CD4-positive, alpha-beta T cell treated with Interferon alpha-2 for 1 hour (primary cell): ENCODE measurements at regions not wholly inside any gene's neighbourhood (a gene's known extent, or its start where the extent isn't known, plus 50 kb on each side); places are given as distances from the start of the nearest gene placed in this dataset.

Experiments used
- DNase-seq, 2 donors: peaks; one replicate each; pipeline ENCODE4 v3.0.0-alpha.2; 2020 to 2022

DNA sequence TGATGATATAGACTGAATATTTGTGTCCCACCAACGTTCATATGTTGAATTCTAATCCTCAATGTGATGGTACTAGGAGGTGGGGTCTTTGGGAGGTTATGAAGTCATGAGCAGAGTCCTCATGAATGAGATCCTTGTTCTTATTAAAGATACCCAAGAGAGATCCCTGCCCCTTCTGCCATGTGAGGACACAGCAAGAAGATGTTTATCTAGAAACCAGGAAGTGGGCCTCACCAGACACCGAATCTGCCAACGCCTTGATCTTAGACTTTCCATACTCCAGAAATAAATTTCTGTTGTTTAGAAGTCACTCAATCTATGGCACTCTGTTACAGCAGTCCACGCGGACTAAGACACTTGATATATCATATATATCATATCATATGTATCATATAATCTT is 67.7 kb upstream of the GCM1 start:
- peak in 1 of 2 donors; percentile 18 for DNase-seq

DNA sequence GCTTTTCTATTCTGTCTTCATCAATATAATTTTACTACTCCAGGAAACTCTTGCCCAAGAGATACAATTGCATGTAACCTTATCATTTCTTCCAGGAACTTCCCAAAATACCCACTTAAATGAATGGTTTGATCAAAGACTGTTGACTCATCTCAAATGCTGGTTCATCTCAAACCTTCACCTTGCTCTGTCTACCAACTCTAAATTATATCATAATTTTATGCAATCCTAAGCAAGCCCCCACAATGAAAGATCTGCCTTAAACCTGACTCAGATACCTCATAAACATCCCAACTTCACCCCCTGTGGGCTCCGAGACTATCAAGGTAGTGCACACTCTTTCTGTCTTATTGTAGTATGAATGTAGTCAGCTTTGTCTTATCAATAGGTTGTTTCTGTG is 65.5 kb upstream of the GCM1 start:
- DNase-seq = no peak

DNA sequence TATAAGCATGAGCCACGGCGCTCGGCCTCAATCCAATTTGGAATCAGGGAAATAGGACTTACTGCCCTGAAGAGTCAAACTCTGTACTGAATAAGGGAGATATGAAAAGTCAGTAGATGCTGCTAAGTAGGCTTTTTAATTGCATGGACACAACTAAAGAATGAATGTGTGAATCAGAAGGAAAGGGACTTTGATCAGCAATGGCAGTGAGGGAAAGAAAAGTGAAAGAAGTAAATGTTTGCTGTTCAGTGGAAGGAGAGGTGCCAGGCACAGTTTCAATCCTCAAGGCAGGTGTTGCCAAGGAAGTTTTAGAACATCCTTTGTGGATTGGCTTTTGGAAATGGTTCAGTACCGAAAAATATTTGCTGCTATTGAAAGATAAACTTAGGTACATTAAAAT is 62.2 kb upstream of the GCM1 start:
- no peak for DNase-seq

DNA sequence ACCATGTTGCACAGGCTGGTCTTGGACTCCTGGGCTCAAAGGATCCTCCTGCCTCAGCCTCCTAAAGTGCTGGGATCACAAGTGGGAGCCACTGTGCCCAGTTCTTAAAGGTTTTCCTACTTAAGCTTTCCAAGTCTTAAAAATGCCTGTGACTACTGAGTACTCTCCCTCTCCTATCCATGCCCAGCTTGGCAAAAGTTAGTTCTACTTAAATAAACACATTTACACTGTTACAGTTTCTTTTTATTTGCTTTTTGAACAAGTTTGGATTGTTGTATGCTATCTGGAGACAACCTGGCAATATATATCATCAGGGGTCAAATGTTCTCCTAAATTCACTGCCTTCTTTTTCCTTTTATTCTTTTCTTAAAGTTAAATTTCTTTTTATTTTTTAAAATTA is 61.0 kb upstream of the GCM1 start:
- no peak for DNase-seq

DNA sequence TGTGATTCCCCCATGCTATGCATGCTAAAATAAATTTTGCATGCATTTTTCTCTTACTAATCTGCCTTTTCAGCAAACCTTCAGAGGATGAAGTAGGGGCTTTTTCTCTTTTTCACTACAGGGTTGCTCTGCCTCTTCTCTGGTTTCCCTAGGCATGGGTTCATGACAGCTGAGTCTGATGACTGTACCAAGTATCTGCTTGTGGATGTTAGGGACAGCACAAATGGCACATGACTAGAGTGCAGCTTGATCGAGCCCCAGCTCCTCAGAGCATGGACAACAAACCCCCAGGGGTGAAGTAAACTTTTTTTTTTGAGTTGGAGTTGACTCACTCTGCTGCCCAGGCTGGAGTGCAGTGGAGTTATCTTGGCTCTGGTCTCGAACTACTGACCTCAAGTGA is 57.1 kb upstream of the GCM1 start:
- no peak for DNase-seq

DNA sequence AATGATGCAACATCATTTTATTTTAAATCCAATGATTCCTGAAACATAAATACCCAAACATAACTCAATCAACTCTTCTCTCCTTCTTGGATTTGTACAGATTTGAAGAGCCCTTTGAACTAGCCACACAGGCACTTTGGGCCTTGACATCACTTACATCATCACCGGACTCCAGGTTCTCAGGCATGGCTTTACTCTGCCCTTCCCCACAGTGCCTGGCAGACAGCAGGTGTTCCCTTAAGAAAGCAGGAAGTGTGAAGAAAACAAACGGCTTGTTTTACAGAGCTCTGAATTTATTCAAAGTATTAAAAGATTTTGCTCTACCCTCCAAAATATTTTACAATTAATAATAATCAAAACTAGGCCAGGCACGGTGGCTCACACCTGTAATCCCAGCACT is 54.8 kb upstream of the GCM1 start:
- no peak for DNase-seq

DNA sequence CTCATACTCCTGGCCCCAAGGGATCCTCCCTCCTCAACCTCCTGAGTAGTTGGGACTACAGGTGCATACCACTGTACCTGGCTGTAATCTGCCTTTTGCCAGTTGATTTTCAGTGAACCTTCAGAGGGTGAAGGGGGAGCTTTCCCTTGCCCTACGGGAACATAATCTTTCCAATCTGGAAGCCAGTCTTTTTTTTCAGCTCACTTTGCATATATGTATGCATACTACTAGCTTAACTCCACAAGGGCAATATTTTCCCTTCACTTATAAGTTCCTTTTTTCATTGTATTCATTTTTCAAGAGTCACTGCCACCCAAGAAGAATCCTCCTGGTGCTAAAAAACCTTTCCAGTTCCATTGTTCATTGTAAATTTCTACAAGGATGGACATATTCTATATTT is 53.4 kb upstream of the GCM1 start:
- DNase-seq = no peak

DNA sequence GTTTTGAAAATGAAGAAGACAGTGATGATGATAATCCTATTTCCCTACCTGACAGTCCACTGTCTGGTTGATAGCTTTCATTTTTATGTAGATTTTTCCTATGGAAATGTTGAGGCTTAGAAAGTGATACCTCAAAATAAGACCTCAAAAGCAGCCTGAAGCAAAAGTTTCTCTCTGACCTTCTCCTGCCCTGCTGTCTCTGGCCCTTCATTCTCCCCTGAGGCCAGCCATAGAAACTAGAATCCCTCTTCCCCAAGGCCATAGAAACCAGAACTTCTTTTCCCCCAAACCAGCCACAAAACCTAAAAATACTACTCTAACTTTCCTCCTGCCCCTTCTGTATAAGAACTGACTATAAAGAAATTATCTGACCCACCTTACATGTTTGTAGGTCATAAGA is 52.6 kb upstream of the GCM1 start:
- no peak for DNase-seq

DNA sequence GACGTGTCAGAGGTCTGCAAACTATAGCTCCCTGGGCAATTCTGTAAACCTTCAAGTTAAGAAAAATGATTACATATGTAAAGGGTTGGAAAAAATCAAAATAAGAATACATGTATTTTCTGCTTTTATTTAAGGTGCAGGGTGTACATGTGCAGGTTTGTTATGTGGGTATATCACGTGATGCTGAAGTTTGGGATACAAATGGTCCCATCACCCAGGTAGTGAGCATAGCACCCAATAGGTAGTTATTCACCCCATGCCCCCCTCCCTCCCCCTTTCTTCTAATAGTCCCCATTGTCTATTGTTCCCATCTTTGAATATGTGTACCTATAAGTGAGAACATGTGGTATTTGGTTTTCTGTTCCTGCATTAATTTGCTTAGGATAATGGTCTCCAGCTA is 51.1 kb upstream of the GCM1 start:
- DNase-seq = no peak

DNA sequence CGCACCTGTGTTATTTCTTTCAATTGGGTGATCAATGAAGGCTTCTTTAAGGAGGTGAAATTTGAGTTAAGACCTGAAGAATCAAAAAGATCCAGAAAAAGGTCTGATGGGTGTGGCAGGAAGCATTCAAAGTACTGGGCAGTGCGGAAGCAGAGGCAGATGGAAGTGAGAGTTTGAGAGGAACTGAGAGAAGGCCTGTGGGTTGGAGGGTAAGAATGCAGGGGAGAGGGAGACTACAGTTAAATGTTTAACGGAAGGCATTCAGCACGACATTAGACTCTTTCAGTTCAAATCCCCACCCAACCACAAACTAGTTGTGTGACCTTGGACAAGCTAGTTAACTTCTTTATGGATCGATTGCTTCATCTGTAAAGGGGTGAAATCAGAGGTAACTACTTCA is 50.5 kb upstream of the GCM1 start:
- DNase-seq = peak in 1 of 2 donors; percentile 37
